GM04503 (cell line): ENCODE measurements at regions not wholly inside any gene's neighbourhood (a gene's known extent, or its start where the extent isn't known, plus 50 kb on each side); places are given as distances from the start of the nearest gene placed in this dataset.

Experiments used
- DNase-seq: peaks from one replicate; pipeline ENCODE4 v3.0.0-alpha.2; 2012; ENCODE audit warnings: low read depth

DNA sequence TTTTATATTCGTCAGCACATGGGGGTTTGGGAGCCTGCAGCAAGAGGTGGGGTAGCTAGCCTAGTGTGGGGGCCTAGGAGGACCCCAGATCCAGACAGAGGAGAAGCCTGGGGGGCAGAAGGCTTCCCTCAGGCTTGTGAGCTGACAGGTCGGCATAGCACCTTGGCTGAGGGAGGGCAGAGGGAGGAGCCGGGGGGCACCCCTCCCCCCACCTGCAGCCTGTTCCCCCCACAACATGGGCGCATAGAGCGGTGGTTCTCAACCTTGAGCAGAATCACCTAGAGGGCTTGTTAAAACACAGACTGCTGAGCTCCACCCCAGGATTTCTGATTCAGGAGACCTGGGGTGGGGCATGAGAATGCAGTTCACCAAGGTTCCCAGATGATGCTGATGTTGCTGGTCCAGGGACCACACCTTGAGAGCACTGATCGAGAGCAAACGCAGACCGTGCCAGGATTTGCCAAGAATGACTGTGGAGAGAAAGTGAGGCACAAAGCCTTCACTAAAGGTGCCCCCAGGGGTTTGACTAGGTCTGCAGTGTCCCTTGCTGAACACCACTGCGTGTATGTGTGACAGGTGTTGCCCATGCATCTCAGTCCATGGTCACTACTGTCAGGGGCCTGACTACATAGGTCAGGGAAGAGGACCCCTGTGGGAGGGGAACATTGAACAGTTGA, 163.3 kb downstream of the MACROH2A1 start:
- DNase-seq: no peak

DNA sequence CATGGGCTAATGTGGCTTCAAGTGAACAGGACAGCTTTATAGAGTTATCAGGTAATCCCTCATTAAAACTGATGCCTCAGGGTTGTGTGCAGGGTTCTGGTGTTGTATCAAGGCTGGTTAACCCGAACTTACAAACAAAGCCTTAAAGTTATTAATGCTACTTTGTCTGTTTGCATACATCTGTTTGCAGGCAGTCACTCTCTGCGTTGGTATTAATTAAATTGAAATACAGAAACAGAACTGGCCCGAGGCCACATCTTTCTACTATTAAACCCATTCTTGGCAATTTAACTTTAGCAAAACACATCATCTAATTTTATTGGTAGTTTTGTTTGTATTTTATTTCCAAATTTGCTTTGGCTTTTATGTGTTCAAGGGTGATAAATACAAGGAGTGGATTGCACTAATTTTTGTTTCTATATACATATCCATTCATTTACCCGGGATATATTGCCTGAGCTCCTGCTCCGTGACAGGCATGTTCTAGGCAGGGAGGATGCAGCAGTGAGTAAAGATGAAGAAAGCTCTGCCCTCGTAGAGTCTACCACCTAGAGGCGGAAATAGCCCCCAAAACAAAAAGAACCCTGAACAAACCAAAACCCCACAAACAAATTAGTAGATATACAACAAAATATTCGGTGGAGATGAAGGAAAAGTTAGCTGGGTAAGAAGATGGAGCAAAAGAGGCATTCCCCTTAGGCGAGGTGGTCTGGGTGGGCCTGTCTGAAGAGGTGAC, 164.2 kb downstream of the MACROH2A1 start:
- no peak for DNase-seq

DNA sequence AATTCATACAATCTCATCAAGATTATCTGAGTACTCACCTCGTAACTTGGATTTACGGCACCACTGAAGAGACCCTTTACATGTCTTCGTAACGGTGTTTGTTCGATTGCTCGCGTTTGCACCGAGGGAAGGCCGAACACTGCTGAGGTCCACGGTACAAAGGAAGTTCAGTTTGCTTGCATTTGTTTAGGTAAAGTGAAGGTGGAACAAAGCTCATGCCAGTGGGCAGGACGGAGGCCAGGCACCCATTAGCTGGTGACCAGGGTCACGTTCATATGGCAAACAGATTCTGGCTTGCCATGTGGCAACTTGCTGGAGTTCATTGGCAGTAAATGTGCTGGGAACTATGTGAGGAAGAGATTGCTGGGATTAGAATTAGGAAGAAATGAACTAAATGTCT, 164.8 kb downstream of the MACROH2A1 start:
- DNase-seq: no peak

DNA sequence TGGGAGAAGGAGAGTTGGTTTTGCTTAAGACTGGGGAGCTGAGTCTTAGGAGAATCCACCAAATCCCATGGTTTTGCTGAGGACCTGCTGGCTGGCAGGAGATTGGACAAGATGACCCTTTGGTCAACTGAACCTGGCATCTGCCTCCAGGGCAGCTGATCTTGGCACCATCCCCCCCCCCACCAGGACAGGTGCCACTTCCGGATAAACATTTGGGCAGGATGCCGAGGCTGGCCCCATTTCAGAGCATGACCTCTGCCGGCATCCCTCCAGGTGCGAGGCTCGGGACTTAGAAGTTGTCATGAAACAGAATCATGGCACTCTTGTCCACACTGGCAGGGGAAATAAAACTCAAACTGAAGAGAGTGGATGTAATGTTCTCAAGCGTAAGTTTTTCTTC, 165.6 kb downstream of the MACROH2A1 start:
- no peak for DNase-seq

DNA sequence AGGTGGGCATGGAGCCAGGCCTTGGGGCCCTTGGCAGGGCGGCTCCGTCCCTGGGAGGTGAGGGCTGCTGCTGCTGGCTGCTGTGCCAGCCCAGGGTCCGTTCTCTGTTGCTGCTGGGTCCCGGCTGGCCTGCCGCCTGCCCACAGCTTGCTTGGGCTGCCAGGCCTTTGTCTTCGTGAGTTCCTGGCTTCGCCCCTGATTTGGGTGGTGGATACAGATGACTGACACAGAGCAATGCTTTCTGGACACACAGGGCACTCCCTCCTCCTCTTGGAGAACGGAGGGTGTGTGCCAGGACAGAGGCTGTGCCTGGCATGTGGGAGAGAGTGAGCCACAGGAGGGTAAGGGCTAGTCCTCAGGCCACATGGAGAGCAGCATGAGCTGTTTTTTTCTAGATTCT, 166.1 kb downstream of the MACROH2A1 start:
- DNase-seq: no peak

DNA sequence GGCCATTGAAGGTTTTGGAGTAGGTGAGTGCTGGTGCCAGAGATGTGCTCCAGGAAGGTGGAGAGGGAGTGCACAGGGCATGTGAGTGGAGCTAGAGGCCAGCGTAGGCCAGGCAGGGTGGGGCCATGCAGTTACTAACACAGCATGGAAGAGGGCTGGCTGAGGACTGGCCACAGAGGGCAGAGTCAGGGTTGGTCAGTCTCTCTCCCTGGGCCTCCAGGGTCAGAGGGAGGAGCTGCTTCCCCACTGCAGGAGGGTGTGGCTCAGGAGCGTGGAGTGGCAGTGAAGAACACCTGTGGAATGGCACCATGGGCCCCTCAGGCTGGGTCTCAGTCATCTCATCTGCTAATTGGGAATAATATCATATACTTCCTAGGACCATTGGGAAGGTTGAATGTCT, 167.7 kb downstream of the MACROH2A1 start:
- no peak for DNase-seq

DNA sequence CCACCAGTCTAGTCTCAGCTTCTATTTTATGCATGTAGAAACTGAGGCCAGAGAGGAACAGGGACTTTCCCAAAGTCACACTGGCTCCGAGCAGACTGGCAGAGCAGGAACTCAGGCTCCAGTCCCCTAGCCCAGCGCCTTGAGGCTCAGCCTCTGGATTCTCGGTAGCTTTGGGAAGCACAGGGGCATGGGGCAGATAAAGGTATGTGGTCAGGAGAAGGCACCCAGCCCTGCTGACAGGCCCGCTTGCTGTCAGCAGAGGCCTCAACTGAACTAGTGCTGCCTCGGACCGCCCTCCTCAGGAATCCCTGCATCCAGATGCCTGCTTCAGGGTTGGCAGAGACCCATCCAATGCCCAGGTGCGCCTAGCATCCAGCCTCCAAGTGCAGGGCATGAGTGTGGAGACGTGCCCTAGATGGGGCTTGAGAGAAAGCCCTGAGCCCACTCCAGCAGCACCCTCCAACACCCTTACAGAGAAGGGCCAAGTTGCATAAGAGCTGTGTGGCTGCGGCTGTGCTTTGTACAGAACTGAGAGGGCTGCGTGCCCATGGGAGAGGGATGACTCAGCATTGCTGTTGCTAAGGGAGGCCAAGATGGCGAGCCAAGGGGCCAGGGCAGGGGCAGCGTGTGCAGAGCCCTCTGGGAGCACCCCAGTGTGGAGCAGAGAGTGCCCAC, 168.6 kb downstream of the MACROH2A1 start:
- peak; percentile 33 for DNase-seq

DNA sequence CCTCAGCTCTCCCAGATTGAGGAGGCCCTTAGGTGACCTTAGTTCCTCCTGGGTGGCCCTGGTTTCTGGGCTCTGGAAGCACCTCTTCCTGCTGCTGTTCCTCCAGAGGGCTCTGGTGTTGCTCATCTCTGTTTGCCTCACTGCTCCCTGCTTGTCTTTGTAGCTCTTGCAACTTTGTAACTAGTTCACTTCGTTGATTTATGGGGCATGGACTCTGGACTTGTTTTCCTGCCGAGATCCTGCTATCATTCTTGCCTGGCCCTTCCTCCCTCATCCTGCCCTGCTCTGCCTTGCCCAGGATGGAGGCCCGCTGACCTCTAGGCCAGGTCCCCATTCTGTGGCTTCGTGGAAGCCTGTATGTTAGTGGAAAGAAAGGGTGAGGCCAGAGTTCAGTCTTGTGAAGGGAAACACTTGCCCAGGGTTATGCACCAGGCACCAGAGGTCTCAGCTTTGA, 169.3 kb downstream of the MACROH2A1 start:
- no peak for DNase-seq

DNA sequence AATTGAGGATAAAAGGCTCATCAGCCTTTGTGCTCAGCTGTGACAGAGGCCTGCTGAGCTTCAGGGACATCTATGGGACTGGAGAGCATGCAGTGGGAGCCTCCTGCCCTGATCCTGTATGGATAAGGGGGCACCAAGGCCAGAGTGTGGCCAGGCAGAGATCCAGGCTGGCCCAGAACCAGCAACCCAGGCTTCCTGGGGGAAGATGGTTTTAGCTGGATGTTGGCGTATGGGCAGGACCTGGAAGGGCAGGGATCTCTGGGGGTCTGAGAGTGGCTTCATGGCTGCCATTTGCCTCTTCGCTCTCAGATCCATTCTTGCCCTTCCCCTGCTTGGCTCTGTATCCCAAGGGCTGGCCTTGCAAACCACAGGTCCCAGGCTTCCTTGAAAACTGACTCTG, 169.9 kb downstream of the MACROH2A1 start:
- DNase-seq: no peak

DNA sequence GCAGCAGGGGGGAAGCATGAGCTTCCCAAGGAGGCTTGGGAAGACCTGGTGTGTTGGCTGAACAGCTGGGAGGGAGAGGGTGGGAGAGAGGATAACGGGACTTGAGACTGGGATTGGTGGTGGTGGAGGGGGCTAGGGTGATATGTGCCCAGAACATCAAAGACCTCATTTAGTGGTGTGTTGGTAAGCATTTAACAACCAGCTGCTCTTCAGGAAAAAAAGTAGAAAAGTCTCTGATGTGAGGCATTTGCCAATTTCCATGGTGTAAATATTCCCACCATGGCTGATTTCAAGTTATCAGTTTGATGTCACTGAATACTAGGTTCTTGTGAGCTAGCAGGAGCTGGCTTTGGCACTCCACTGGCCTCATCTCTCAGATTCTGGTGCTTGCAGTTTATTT, 170.8 kb downstream of the MACROH2A1 start:
- DNase-seq: no peak

DNA sequence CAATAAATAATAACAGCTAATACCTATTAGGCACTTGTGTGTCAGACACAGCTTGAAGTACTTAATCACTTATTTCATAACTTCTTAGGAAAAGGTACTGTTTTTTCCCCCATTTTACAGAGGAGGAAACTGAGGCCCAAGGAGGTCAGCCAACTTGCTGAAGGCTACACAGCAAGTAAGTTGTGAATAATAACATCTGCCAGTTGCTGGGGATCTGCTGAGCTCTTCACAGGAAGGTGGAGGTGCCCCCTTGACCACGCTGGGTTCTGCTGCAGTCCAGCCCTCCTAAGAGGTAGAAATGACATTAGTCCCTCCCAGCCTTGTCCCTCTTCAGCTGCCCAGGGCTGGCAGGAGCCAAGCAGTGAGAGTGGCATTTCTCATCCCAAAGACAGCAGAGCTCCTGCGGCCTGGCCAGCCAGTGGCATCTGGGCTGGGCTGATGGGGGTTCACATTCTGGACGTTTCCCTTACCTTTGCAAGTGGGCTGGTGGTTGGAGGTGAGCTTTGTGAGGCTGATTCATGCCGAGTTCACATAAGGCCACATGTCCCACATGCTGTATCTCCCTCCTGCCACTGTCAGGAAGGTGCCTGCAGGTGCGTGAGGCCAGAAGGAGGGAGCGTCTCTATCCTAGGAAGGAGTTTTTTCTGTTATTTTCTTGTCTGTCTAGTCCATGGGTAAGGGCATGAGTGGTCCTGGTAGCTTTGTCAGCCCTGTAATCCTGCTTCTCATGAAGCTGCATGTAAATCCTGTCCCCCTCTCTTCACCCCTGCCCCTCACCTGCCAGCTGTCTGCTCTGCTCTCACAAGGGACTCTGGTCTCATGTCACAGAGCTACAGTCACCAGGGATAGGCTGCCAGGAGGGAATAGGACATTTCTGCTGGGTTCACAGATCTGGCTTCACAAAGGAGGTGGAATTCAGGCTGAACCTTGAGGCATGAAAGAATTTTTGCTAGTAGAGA, 171.7 kb downstream of the MACROH2A1 start:
- DNase-seq: no peak

DNA sequence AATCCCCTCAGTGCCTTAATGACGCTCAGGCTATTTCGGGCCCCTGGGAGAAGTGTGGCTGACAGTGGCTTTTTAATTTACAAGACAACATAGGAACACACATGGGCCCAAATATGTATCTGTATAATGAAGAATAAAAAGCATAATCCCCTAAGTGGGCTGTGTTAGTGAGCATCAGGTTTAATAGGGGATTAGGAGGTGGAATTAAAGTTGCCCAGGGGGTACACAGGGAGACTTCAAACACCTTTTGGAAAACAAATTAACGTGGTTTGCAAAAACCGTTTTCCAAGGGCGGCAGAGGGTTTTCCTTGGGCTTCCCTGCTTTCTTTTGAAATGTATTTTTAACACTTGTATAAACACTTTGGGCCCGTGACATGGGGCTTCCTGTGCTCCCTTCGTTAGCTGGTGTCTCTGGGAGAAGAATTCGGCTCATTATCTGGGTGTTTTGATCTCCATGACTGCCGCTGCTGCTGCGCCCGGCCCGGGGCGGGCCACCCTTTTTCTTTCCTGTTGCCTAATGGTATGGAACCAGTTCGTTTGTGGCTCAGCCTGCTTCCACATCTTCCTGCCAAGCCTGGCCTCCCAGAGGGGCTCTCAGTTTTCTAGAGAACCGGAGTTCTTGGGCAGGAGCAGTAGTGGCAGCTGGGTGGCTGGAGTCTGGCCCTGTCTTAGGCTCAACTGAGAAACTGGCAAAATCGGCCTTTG, 173.0 kb downstream of the MACROH2A1 start:
- no peak for DNase-seq

DNA sequence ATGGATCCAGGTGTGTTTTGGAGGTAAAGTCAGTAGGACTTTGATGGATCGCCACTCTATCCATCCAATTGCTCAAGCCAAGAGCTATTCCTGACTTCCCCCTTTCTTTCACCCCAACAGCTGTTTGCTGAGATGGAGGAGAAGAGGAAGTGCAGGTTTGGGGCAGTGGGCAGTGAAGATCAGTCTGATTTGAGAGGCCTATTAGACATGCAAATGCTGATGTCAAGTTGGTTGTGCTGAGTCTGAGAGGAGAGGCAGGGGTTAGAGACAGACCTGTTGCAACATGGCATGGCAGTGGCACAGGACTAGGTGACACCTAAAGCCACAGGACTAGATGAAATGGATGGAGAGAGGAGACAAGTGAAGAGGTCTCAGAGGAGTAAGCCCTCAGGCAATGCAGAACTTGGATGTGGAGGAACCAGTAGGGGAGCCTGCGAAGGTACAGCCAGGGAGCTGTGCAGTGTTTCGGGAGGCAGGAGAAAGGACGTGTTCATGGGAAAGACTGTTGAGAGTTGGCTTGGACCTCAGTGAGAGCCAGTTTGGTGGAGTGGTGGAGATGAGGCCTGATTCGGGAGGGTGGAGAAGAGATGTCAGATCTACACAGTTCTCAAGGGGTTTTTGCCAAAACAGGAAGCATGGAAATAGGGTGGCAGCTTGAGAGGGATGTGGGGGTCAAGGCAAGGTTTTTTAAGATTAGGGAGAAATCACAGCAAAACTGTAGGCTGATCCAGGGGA, 175.0 kb downstream of the MACROH2A1 start:
- DNase-seq: no peak

DNA sequence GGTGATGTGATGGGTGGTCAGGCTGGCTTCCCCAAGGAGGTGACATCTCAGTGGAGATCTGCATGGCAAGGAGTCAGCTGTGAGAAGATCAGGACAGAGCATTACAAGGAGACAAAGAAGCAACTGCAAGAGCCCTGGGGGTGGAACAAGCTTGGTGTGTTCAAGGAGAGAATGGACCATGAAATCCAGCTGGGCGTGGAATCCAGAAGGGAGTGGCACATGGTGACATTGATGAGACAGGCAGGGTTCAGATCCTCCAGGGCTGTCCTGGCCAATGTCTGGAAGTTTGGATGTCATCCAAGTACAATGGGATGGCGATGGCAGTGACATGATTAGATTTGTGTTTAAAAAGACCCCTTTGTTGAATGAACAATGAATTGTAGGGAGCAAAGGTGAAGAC, 175.6 kb downstream of the MACROH2A1 start:
- DNase-seq: no peak

DNA sequence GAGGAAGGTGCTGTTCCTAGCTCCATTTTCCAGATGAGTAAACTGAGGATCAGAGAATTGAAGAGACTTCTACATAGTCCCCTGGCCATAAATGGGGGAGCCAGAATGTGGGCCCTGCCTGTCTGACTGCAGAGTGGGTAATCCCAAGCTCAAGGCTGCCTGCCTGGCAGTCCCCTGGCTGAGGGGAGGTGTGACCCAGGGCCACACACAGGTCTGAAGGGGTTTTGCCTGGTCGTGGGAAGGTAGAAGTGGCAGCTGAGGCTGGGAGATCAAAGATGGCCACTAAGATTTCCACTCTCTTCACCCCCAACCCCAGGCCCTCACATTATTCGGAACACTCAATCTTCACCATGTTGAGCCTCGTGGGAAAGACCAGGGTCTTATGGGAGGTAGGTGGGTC, 176.3 kb downstream of the MACROH2A1 start:
- no peak for DNase-seq

DNA sequence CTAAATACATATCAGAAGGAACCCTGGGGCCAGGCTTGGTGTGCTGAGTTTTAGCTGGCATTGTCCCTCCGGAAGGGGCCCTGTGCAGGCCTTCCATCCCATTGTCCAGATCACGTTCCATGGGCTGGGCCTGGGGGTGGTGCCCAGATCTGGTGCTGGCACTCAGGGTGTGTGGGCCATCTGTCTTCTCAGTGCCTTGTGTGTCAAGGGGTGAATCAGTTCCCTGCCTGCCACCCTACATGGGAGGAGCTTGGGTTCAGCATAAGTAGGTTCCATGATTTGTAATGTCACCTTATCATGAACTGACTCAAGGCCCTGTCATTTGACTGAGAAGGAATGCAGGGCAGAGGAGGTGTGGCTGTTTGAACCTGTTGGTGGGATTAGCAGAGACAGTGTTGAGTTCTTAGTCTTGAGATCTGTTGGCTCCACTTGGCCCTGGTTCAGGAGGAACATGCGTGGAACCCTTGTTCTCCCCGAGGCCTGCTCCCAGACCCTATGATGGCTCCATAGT, 176.8 kb downstream of the MACROH2A1 start:
- no peak for DNase-seq

DNA sequence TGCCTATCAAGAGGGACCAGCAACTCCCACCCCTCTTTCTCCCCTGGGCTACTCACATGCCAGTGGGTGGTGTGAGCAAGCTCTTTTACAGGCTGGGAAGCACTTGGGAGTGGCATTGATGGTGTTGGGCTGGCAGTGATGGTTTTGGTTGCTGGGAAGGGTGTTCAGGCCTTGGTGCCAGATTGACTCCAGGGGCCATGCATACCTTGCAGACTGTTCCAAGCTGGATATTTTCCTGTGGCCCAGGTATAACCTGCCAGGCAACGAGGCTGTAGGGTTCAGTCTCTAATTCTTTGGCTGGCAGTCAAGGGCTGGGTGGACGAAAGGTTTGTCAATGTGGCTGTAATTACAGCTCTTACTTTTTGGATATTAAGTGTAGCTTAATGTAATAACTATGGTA, 177.3 kb downstream of the MACROH2A1 start:
- no peak for DNase-seq

DNA sequence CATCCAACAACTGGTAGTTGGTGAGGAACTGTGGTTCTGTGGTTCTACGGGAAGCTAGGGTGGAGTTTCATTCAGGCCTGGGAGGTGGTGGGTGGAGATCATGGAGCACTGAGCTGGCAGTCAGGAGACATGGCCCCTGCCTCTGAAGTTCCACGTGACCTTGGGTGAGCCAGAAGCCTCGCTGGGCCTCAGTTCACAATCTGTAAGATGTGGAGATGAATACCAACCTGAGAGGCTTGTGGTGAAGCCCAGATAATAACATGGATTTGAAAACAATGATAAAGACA, 177.9 kb downstream of the MACROH2A1 start:
- no peak for DNase-seq

DNA sequence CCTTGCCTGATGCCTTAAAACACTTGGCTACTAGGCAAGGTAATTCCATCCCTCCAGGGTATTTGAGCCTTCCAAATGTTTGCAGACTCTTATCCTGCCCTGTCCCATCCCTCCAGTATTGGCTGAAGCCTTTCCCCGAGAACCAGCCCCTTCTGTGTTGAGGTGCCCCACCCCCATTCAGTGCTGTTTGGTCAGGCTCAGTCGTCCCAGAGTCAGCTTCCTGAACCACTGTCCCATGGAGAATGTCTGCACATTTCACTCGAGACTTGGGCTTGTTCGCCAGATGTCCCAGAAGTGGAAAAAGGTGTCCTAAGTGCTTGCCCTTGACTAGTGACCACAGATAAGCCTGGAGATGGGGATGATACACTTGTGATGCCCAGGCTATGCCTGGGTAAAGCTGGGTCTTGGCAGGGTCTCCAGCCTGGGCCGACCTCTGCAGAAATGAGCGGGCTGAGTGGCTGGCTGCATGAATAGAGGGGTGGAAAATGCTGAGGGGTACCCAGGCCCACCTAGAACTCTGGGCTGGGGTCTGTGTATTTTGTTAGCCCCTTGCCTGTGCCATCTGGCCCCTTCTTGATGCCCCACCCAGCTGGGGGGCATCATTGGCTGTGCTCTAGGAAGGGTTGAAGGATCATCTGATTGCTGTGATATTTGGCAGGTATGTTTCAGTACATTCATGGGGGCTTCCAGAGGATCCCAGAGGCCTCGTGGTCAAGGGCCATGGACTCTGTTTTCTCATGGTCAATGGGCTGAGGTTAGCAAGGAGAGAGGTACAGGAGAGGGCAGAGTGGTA, 178.4 kb downstream of the MACROH2A1 start:
- no peak for DNase-seq

DNA sequence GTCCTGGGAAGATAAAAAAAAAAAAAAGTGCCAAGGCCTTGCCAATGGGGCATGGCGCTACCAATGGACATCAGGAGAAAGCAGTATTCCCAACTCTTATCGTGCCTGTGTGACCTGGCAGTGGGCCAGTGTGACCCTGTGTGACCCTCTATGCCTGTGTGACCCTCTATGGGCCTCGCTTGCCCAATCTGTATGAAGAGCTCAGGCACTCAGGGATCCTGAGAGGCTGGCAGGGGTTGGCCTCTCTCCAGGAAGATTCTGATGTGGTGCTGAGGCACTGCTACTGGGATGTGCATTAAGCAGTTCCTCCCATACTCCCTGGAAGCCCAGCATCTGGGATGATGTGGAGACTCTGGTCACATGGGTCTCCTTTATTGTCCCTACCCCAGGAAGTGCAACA, 179.2 kb downstream of the MACROH2A1 start:
- no peak for DNase-seq
